Esophagus squamous epithelium (tissue), 5 donors: ENCODE measurements at regions not wholly inside any gene's neighbourhood (a gene's known extent, or its start where the extent isn't known, plus 50 kb on each side); places are given as distances from the start of the nearest gene placed in this dataset.

Experiments
- DNase-seq: peaks from one replicate; lab custom pipeline; 2025; lab: John Stamatoyannopoulos, UW
- H3K27ac ChIP-seq, 4 donors: fragments of 200-600 bp; sonication (generic); one replicate each; pipeline ENCODE4 v1.5.1; 2016 to 2019; ENCODE audit warnings: mild to moderate bottlenecking in 1 of 4
- H3K27me3 ChIP-seq, 4 donors: fragments of 200-600 bp; sonication (generic); 1 replicate in 3 of 4; 2 replicates in 1 of 4; pipeline versions ENCODE4 v1.5.1 to v1.6.0; 2017 to 2021; ENCODE audit warnings: antibody characterized with exemption in 1 of 4
- H3K36me3 ChIP-seq, 3 donors: fragments of 200-600 bp; sonication (generic); one replicate each; pipeline ENCODE4 v1.5.1; 2016 to 2019
- H3K4me1 ChIP-seq, 3 donors: fragments of 200-600 bp; sonication (generic); one replicate each; pipeline ENCODE4 v1.5.1; 2017 to 2019
- H3K4me3 ChIP-seq, 4 donors: fragments of 200-600 bp; sonication (generic); 1 replicate in 3 of 4; 2 replicates in 1 of 4; pipeline ENCODE4 v1.5.1; 2016 to 2019; ENCODE audit warnings: mild to moderate bottlenecking in 2 of 4, moderate library complexity in 1 of 4
- H3K9me3 ChIP-seq, 3 donors: fragments of 200-600 bp; sonication (generic); one replicate each; pipeline ENCODE4 v1.5.1; 2016 to 2019
- POLR2A ChIP-seq, 4 donors: fragments of 450-650 bp; IDR thresholded peaks; one replicate each; pipeline ENCODE4 v1.6.1; 2017; ENCODE audit warnings: antibody characterized with exemption in 4 of 4, mild to moderate bottlenecking in 4 of 4, moderate library complexity in 3 of 4
- WGBS, 2 donors: methylation state at CpG; one replicate each; pipeline ENCODE4 v1.1.5; 2018; 5-methylcytosine and 5-hydroxymethylcytosine counted together
- intact Hi-C: fragments of 100-400 bp; cut with DNase I; formaldehyde crosslinking; loops from one replicate; pipeline ENCODE4 v1.15.0; 2022
- TF ChIP-seq, protein P1 (sequence below), 6 experiments: fragments of 450-650 bp in 4 of 6; fragments of 200-600 bp in 2 of 6; sonication (generic) in 2 of 6; IDR thresholded peaks; one replicate each; pipeline ENCODE4 v1.5.1; 2016 to 2019; ENCODE audit warnings: antibody characterized with exemption in 6 of 6, mild to moderate bottlenecking in 4 of 6, moderate library complexity in 4 of 6
- donor health status: DM: yes; HTN: yes; CAD: no.

DNA sequence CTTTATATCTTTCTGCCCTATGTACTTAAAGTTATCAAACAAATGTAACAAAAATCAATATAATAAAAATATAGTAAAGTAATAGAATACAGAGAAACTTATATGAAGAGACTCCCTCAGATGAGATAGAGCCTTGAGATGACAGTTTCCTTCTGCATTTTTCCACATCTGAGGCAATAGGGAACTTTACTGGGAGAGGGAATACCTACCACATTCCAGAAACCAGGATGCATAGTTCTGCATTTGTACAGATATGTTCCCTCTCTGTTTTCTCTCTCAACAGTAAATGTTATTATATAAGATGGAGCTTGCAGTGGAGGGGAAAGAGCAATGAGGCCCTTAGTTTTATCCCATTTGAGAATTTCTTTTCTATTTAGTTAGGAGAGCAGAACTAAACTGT lies 109.6 kb upstream of the KCNN2 start:
- H3K4me3 ChIP-seq = no peak overlapping the region
- TF ChIP-seq, protein P1, sequence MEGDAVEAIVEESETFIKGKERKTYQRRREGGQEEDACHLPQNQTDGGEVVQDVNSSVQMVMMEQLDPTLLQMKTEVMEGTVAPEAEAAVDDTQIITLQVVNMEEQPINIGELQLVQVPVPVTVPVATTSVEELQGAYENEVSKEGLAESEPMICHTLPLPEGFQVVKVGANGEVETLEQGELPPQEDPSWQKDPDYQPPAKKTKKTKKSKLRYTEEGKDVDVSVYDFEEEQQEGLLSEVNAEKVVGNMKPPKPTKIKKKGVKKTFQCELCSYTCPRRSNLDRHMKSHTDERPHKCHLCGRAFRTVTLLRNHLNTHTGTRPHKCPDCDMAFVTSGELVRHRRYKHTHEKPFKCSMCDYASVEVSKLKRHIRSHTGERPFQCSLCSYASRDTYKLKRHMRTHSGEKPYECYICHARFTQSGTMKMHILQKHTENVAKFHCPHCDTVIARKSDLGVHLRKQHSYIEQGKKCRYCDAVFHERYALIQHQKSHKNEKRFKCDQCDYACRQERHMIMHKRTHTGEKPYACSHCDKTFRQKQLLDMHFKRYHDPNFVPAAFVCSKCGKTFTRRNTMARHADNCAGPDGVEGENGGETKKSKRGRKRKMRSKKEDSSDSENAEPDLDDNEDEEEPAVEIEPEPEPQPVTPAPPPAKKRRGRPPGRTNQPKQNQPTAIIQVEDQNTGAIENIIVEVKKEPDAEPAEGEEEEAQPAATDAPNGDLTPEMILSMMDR (IDR thresholded peaks at IDR 0.05) = no peak
- TF ChIP-seq POLR2A (IDR thresholded peaks at IDR 0.05) = no peak
- H3K4me1 ChIP-seq = no peaks in the 10 kb centered on the region
- H3K36me3 ChIP-seq = no peaks in the 10 kb centered on the region
- intact Hi-C loops = no loop called here
- no peaks in the 10 kb centered on the region for H3K27me3 ChIP-seq
- no peak overlapping the region for H3K27ac ChIP-seq
- H3K9me3 ChIP-seq = no peaks in the 10 kb centered on the region
- DNase-seq = no peak

DNA sequence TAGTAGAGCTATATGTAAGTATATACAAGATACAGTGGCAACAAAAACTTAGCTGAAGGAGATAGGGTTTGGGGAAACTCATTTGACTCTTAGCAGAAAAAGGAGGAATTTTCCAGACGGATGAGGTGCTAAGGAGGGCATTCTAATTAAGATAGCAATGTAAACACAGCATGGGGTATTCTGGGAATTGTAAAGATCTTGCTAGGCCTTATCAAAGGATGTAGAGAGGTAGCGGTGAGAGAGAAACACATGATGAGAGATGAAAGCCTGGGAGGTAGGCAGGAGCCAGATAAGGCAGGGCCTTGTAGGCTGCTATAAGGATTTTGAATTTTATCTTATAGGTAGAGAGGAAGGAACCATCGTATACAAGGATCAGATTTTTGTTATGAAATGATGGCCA lies 106.6 kb upstream of the KCNN2 start:
- Histone ChIP-seq H3K4me3 (no peak overlapping the region), H3K27ac (no peak overlapping the region), H3K36me3 (no peaks in the 10 kb centered on the region), H3K4me1 (no peaks in the 10 kb centered on the region), H3K27me3 (no peaks in the 10 kb centered on the region), H3K9me3 (no peaks in the 10 kb centered on the region)
- TF ChIP-seq POLR2A (IDR thresholded peaks at IDR 0.05) = no peak
- TF ChIP-seq, protein P1 (IDR thresholded peaks at IDR 0.05) = no peak
- DNase-seq = no peak
- intact Hi-C loops = no loop called here
- 29 to 38% methylated on average over 3 of the region's 3 CpGs for WGBS, 2 donors

DNA sequence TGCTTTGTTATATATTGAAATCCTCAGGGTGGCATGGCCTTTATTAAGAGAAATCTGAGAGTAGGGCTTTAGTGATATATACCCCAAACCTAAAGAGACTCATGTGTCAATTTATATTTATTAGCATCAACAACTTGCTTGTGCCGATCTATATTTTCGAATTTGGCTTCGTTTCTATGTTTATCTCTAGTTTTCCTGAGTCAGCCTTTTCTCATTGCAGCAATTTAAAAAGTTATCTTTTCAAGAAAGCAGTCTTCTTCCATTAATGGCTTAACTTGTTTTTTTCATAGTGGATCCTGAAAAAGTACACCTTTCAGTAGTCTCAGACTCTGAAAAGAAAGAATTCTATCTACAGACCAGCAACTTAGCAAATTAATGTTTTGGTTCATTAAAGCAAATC lies 99.9 kb upstream of the KCNN2 start:
- no peaks in the 10 kb centered on the region for H3K9me3 ChIP-seq
- DNase-seq = no peak
- TF ChIP-seq, protein P1 (IDR thresholded peaks at IDR 0.05) = no peak
- no peak for TF ChIP-seq POLR2A (IDR thresholded peaks at IDR 0.05)

DNA sequence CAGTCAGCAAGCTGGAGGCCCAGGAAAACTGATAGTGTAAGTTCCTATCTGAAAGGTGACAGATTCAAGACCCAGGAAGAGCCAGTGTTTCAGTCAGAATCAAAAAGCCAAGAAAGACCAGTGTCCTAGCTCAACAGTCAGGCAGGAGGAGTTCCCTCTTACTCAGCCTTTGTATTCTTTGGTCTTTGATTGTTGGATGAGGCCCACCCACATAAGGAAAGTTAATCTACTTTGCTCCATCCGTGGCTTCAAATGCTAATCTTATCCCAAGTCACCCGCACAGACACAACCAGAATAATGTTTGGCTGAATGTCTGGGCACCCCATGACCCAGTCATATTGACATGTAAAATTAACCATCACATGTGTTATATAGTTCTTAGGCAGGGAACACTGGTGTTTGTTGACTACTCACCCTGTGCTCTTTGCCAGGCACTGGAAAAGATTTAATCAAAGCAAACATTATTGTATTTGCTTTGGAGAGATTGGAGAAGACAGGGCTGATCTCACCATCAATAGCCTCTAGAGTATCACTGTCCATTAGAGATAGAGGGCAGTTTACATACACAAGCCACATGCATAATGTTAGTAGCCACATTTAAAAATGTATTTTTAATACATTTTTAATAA lies 96.3 kb upstream of the KCNN2 start:
- Histone ChIP-seq H3K9me3 (no peaks in the 10 kb centered on the region), H3K36me3 (no peaks in the 10 kb centered on the region), H3K27me3 (no peaks in the 10 kb centered on the region), H3K4me1 (no peaks in the 10 kb centered on the region), H3K4me3 (no peak overlapping the region), H3K27ac (no peak overlapping the region)
- 49 to 50% methylated on average over 2 of the region's 2 CpGs for WGBS, 2 donors
- no peak for DNase-seq
- intact Hi-C loops = no loop called here
- TF ChIP-seq, protein P1 (IDR thresholded peaks at IDR 0.05) = no peak
- TF ChIP-seq POLR2A (IDR thresholded peaks at IDR 0.05) = no peak

More for the DNA sequence above, 99.9 kb upstream of the KCNN2 start:
- Histone ChIP-seq H3K4me1 (no peaks in the 10 kb centered on the region), H3K36me3 (no peaks in the 10 kb centered on the region), H3K27me3 (no peaks in the 10 kb centered on the region), H3K4me3 (no peak overlapping the region), H3K27ac (no peak overlapping the region)
- WGBS, 2 donors = 51 to 61% methylated on average over 3 of the region's 3 CpGs
- intact Hi-C loops = no loop called here

DNA sequence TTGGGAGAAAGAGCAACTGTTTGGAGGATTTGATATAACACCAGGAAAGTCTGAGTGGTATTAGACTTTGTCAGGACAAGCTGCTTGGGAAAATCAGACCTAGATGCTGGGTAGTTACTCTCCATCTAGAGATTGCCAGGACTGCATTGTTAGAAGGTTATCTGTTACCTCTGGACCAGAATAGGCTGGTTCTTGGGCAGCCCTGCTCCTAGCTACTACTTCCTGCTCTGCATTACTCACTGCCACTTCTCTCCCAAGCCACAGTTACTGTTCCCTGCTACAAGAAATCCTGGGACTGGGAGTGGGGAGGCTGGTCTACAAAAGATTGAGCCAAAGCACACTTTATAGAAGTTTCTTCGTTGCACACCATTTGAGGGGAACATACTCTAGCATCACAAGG lies 95.5 kb upstream of the KCNN2 start:
- intact Hi-C loops = no loop called here
- Histone ChIP-seq H3K4me1 (no peaks in the 10 kb centered on the region), H3K9me3 (no peaks in the 10 kb centered on the region), H3K27me3 (no peaks in the 10 kb centered on the region), H3K27ac (no peak overlapping the region), H3K36me3 (no peaks in the 10 kb centered on the region), H3K4me3 (no peak overlapping the region)
- TF ChIP-seq, protein P1 (IDR thresholded peaks at IDR 0.05) = no peak
- TF ChIP-seq POLR2A (IDR thresholded peaks at IDR 0.05) = no peak
- no peak for DNase-seq
- WGBS, 2 donors = 73 to 88% methylated on average over 1 of the region's 1 CpG
